Heart left ventricle (tissue), 16 donors: ENCODE measurements at regions not wholly inside any gene's neighbourhood (a gene's known extent, or its start where the extent isn't known, plus 50 kb on each side); places are given as distances from the start of the nearest gene placed in this dataset.
"Not testable (repeated sequence)": the region's sequence is repeated elsewhere in the genome, so short reads cannot be mapped to it uniquely, and the experiment has no call there.

ENCODE experiments used
- ATAC-seq, 4 donors: fragments of 200-7000 bp; cut with Tn5 transposase; one replicate each; pipeline ENCODE4 v1.9.1; 2020 to 2022; ENCODE audit warnings: moderate library complexity in 4 of 4, mild to moderate bottlenecking in 3 of 4, moderate number of reproducible peaks in 1 of 4
- DNase-seq, 5 donors: peaks; one replicate each; pipeline ENCODE4 v3.0.0-alpha.2; 2020
- H3K27ac ChIP-seq, 12 donors: fragments of 200-600 bp; sonication (generic) in 4 of 12; one replicate each; pipeline versions ENCODE4 v1.5.0 to v1.8.0; 2016 to 2022; ENCODE audit warnings: mild to moderate bottlenecking in 2 of 12
- H3K27me3 ChIP-seq, 9 donors: fragments of 200-600 bp; sonication (generic) in 2 of 9; one replicate each; pipeline versions ENCODE4 v1.5.1 to v1.8.0; 2016 to 2022; ENCODE audit warnings: mild to moderate bottlenecking in 3 of 9
- H3K36me3 ChIP-seq, 9 donors: fragments of 200-600 bp; sonication (generic) in 2 of 9; one replicate each; pipeline versions ENCODE4 v1.5.0 to v1.8.0; 2018 to 2022; ENCODE audit warnings: mild to moderate bottlenecking in 2 of 9
- H3K4me1 ChIP-seq, 12 donors: fragments of 200-600 bp; sonication (generic) in 4 of 12; one replicate each; pipeline versions ENCODE4 v1.5.0 to v1.8.0; 2016 to 2022; ENCODE audit warnings: mild to moderate bottlenecking in 3 of 12
- H3K4me3 ChIP-seq, 12 donors: fragments of 200-600 bp; sonication (generic) in 4 of 12; one replicate each; pipeline versions ENCODE4 v1.5.0 to v1.8.0; 2017 to 2022; ENCODE audit warnings: mild to moderate bottlenecking in 9 of 12, moderate library complexity in 4 of 12
- H3K9me3 ChIP-seq, 12 donors: fragments of 200-600 bp; sonication (generic) in 4 of 12; one replicate each; pipeline versions ENCODE4 v1.5.0 to v1.8.0; 2016 to 2022; ENCODE audit warnings: mild to moderate bottlenecking in 1 of 12
- POLR2A ChIP-seq, 2 donors: fragments of 450-650 bp; IDR thresholded peaks; one replicate each; pipeline ENCODE4 v1.6.1; 2017; ENCODE audit warnings: antibody characterized with exemption in 2 of 2, mild to moderate bottlenecking in 2 of 2, moderate library complexity in 2 of 2
- WGBS, 4 donors: extraction: QIAGEN DNeasy Blood & Tissue Kit in 2 of 4; methylation state at CpG; one replicate each; pipeline versions ENCODE4 v1.1.5 to v1.1.7; 2013 to 2018; 5-methylcytosine and 5-hydroxymethylcytosine counted together
- intact Hi-C, 10 donors: fragments of 100-400 bp; cut with DNase I; formaldehyde crosslinking; loops; one replicate each; pipeline versions ENCODE4 v1.11.1 to v1.14.2; 2022
- TF ChIP-seq, protein P1 (sequence below), 12 donors: fragments of 200-600 bp; sonication (generic) in 4 of 12; IDR thresholded peaks; one replicate each; pipeline versions ENCODE4 v1.5.0 to v1.8.0; 2018 to 2022; ENCODE audit warnings: antibody characterized with exemption in 12 of 12, mild to moderate bottlenecking in 5 of 12
- donor health status: ischemic (EF 13 %, LVEDD 7.1; RV severe dilation, severe dysfunction).
- donor health status: healthy with polysubstance abuse.
- donor health status: DM: no; HTN: yes; CAD: no.
- donor health status: DM: no; HTN: no; CAD: no.
- donor health status: ischemic (EF 25% LVEDD 6.9; RV normal size, moderate dysfunction).
- donor health status: ischemic (EF 25% LVEDD 5.7; RV mildly dilated, moderate dysfunction).
- donor health status: healthy.
- donor health status: DM: yes; HTN: yes; CAD: no.
- donor health status: ischemic (EF 35%, LVEDD 5.7; RV mildly dilated, moderate dysfunction).
- donor health status: nonischemic (EF 11% LVEDD 7.7; RV severe dilation, severe dysfunction).
- donor health status: DM: yes; HTN: yes; CAD: no.
- donor health status: PGD.
- donor health status: ischemic (EF 29% LVEDD 5.4; RV normal size, mild dysfunction).
- donor health status: nonischemic (EF 23%, LVEDD 6.1; RV moderate dilation, normal function).

DNA sequence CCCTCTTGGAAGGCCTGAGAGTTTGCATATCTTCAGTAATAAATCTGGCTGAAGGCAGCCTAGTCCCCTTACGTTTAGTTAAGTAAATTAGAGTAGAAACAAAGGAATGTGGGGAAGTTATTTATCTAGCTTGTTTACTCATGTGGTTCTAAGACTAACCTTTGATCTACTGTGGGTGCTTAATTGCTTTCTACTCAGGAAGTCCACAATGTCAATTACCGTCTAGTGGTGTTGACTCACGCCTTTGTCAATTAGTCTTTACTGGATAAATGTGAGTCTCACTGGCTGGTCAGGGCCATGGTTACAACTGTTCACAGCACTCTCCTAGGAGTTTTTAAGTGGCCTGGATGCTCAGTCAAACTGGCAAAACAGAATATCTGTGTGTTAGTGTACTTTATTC is 2338.4 kb downstream of the TP53TG3F start:
- ATAC-seq, result no peak
- no peak overlapping the region for H3K4me3 ChIP-seq
- peaks cover 0 to 8% (median 0%) of the 10 kb centered on the region in 12 donors for H3K9me3 ChIP-seq
- peaks cover 0 to 3% (median 0%) of the 10 kb centered on the region in 12 donors for H3K4me1 ChIP-seq
- no peak overlapping the region for H3K27ac ChIP-seq
- no peaks in the 10 kb centered on the region for H3K36me3 ChIP-seq
- intact Hi-C loops, result no loop called here
- peaks cover 0 to 6% (median 0%) of the 10 kb centered on the region in 9 donors for H3K27me3 ChIP-seq
- DNase-seq, result no peak
- WGBS, 4 donors, result 61 to 81% (median 72%) methylated on average over 3 of the region's 3 CpGs
- no peak for TF ChIP-seq POLR2A (IDR thresholded peaks at IDR 0.05)
- TF ChIP-seq, protein P1, sequence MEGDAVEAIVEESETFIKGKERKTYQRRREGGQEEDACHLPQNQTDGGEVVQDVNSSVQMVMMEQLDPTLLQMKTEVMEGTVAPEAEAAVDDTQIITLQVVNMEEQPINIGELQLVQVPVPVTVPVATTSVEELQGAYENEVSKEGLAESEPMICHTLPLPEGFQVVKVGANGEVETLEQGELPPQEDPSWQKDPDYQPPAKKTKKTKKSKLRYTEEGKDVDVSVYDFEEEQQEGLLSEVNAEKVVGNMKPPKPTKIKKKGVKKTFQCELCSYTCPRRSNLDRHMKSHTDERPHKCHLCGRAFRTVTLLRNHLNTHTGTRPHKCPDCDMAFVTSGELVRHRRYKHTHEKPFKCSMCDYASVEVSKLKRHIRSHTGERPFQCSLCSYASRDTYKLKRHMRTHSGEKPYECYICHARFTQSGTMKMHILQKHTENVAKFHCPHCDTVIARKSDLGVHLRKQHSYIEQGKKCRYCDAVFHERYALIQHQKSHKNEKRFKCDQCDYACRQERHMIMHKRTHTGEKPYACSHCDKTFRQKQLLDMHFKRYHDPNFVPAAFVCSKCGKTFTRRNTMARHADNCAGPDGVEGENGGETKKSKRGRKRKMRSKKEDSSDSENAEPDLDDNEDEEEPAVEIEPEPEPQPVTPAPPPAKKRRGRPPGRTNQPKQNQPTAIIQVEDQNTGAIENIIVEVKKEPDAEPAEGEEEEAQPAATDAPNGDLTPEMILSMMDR (IDR thresholded peaks at IDR 0.05), result no peak

DNA sequence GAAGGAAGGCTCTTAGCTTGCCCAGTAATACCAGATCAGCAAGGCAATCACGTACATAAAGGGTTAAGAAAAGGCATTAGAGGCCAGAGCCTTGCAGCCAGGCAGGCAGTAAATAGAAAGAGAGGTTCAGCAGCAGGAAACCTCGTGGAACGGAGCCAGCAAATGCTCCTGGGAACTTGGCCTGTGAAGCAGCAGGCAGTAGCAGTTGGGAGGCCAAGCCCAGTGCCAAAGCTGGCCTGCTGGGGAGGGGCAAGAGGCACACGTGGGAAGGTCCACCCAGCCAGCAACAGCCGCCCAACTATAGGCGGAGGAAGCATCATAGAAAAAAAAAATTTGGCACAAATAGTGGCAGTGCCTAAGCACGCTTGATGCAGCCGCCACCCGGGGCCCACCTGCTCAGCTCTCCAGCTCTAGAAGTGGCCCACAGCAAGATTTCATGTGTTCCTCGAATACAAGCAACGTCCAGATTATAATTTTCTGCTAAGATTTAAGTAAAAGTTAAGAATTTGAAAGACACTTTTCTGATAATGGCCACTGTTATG is 2339.5 kb downstream of the TP53TG3F start:
- H3K36me3 ChIP-seq, result no peaks in the 10 kb centered on the region
- peaks cover 0 to 3% (median 0%) of the 10 kb centered on the region in 12 donors for H3K4me1 ChIP-seq
- 33 to 49% (median 39%) methylated on average over 11 of the region's 11 CpGs for WGBS, 4 donors
- ATAC-seq, result peak; percentile 69 to 97 (median 96)
- peaks cover 0 to 2% (median 0%) of the 10 kb centered on the region in 9 donors for H3K27me3 ChIP-seq
- no peak overlapping the region for H3K4me3 ChIP-seq
- H3K9me3 ChIP-seq, result peaks cover 0 to 6% (median 0%) of the 10 kb centered on the region in 12 donors
- H3K27ac ChIP-seq, result no peak overlapping the region
- TF ChIP-seq POLR2A (IDR thresholded peaks at IDR 0.05), result no peak
- TF ChIP-seq, protein P1 (IDR thresholded peaks at IDR 0.05), result no peak
- peak; percentile 70 to 86 (median 75) for DNase-seq
- intact Hi-C loops, result no loop called here

DNA sequence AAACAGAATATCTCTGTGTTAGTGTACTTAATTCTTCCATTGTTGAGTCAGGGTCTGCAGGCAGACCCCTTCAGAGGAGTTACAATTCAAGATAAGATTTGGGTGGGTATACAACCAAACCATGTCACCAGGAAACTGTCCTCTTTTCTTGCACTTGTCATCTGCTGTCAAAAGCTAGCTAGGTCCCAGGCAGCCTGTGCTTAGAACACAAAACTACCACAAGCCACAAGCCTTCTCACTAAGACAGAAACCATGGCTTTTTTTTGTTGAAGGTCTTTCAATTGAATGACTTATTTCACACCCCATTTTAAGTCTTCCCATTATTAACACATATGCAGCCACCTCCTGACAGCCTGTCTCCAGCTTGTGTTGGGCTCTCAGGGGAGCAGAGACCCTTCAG is 2345.1 kb downstream of the TP53TG3F start:
- DNase-seq, H3K36me3 ChIP-seq, H3K4me3 ChIP-seq, H3K9me3 ChIP-seq, intact Hi-C loops, H3K27ac ChIP-seq, H3K4me1 ChIP-seq, H3K27me3 ChIP-seq, ATAC-seq: not testable (repeated sequence)

DNA sequence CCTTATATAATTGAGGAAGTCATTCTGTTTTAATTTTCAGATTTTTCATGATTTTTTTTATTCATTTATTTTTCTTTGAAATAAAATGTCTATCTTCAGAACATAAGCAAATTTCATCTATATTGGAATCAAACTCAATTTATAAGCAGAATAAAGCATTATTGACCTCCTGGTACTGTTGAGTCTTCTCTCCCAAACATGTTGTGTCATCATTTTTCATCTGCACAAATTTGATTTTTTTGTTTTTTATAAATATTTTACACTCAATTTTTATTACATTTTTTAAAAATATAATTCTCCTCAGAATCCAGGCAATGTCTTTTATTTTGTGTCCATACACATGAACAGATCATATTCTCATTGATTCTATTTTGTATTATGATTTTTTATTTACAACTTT is 2363.9 kb downstream of the TP53TG3F start:
- no peak overlapping the region for H3K27ac ChIP-seq
- H3K4me1 ChIP-seq, result no peaks in the 10 kb centered on the region
- intact Hi-C loops, result no loop called here
- H3K4me3 ChIP-seq, result no peak overlapping the region
- ATAC-seq, result no peak
- H3K36me3 ChIP-seq, result no peaks in the 10 kb centered on the region
- H3K9me3 ChIP-seq, result peaks cover 0 to 30% (median 0%) of the 10 kb centered on the region in 12 donors
- TF ChIP-seq, protein P1 (IDR thresholded peaks at IDR 0.05), result no peak
- TF ChIP-seq POLR2A (IDR thresholded peaks at IDR 0.05), result no peak
- DNase-seq, result no peak
- no peaks in the 10 kb centered on the region for H3K27me3 ChIP-seq

DNA sequence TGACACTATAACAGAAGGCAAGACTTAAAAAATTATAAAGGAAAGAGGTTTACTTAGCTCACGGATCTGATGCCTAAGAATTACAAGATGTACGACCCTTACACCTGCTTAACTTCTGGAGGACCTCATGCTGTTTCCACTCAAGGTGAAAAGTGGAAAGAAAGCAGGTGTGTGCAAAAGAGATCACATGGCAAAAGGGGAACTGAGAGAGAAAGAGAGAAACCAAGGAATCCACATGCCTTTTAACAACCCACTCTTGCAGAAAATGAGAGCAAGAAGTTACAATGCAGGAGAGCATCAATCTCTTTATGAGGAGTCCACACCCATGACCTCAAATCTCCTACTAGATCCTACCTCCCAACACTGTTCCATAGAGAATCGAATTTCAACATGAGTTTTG is 2382.2 kb downstream of the TP53TG3F start:
- Histone ChIP-seq H3K27ac (no peak overlapping the region), H3K36me3 (no peaks in the 10 kb centered on the region), H3K4me3 (no peak overlapping the region), H3K27me3 (no peaks in the 10 kb centered on the region), H3K9me3 (peaks cover 0 to 17% (median 0%) of the 10 kb centered on the region in 12 donors), H3K4me1 (no peaks in the 10 kb centered on the region)
- ATAC-seq (no peak), DNase-seq (no peak)
- intact Hi-C loops, result no loop called here
- WGBS, 4 donors, result 17 to 30% (median 25%) methylated on average over 3 of the region's 3 CpGs
- TF ChIP-seq, protein P1 (IDR thresholded peaks at IDR 0.05), result no peak
- TF ChIP-seq POLR2A (IDR thresholded peaks at IDR 0.05), result no peak
